ENCODE measurements at regions not wholly inside any gene's neighbourhood (a gene's known extent, or its start where the extent isn't known, plus 50 kb on each side); places are given as distances from the start of the nearest gene placed in this dataset.

DNA sequence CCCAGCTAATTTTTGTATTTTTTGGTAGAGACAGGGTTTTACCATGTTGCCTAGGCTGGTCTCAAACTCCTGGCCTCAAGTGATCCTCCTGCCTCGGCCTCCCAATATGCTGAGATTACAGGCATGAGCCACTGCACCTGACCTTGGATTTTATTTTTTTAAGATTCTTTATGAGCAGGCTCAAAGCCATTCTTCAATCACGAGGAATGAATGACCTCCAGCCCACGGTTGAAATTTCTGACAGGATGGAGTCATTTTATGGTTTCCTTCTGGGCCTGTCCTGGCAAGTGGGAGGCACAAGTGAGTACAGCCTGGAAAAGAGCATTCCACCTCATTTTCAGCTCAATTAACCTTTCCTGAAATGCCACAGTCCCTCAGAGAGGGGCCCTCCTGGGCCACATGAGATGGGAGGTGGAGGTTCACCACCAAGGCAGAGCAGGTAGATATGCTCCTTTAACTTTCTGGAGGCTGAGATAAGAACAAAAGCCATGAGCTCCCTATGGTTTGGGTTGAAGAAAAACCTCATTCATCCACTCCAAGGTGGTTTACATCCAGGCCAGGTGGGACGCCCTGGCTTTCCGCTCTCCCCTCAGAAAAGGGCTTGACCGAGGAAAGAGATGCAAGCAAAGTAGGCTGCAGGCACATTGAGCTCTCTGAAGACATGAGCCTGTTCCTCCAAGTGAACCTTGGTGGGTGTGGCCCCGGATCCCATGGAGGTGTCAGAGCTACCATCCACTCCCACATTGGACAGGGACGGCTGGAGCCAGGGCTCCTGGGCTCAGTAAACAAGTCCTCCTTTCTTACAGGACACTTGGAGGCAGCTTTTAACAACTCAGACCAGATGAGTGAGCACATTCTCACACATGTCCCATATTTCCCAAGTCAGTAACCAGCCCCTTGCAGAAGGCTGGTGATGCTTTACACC, 208.5 kb upstream of the SSTR4 start:
- TF ChIP-seq, protein P1, sequence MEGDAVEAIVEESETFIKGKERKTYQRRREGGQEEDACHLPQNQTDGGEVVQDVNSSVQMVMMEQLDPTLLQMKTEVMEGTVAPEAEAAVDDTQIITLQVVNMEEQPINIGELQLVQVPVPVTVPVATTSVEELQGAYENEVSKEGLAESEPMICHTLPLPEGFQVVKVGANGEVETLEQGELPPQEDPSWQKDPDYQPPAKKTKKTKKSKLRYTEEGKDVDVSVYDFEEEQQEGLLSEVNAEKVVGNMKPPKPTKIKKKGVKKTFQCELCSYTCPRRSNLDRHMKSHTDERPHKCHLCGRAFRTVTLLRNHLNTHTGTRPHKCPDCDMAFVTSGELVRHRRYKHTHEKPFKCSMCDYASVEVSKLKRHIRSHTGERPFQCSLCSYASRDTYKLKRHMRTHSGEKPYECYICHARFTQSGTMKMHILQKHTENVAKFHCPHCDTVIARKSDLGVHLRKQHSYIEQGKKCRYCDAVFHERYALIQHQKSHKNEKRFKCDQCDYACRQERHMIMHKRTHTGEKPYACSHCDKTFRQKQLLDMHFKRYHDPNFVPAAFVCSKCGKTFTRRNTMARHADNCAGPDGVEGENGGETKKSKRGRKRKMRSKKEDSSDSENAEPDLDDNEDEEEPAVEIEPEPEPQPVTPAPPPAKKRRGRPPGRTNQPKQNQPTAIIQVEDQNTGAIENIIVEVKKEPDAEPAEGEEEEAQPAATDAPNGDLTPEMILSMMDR (IDR thresholded peaks at IDR 0.05; ENCODE audit: insufficient read depth, low read length, poor library complexity, severe bottlenecking), result no peak
- no peak for TF ChIP-seq EZH2phosphoT487 (conservative IDR thresholded peaks at IDR 0.05; ENCODE audit: low read length)
- H3F3A ChIP-seq (ENCODE audit: insufficient read depth), result no peaks in the 10 kb centered on the region
- H3K4me2 ChIP-seq (ENCODE audit: low read depth, low read length, poor library complexity, severe bottlenecking), result no peak overlapping the region

DNA sequence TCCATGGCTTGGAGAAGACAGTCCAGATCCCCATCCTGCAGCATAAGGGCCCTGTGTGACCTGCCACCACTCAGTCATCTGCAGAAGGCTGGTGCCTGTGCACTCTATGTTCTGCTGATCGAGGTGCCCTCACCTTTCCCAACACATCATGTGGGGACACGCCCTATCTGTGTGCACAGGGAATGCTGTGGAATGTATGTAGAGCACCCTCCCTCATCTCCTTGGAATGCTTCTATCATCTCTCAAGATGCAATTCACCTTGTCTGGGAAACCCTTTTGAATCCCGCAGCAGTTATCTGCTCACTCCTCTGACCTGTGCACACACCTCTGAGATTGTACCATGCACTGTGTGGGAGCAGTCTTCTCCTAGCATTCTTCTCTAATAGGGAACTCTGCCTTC, 207.2 kb upstream of the SSTR4 start:
- TF ChIP-seq, protein P1 (IDR thresholded peaks at IDR 0.05; ENCODE audit: insufficient read depth, low read length, poor library complexity, severe bottlenecking), result no peak
- TF ChIP-seq EZH2phosphoT487 (conservative IDR thresholded peaks at IDR 0.05; ENCODE audit: low read length), result no peak
- Histone ChIP-seq H3K36me3 (ENCODE audit: low read length) (no peaks in the 10 kb centered on the region), H2AFZ (ENCODE audit: low read depth, low read length, severe bottlenecking) (no peak overlapping the region), H3K27me3 (ENCODE audit: low read length) (no peaks in the 10 kb centered on the region), H4K20me1 (ENCODE audit: low read depth, low read length) (no peaks in the 10 kb centered on the region), H3K4me3 (ENCODE audit: insufficient read depth, low read length, poor library complexity, severe bottlenecking) (no peak overlapping the region), H3K4me2 (ENCODE audit: low read depth, low read length, poor library complexity, severe bottlenecking) (no peak overlapping the region), H3K27ac (ENCODE audit: low read depth, low read length) (no peak overlapping the region), H3K9me2 (replicated peaks; ENCODE audit: insufficient read depth, low read length) (no peaks in the 10 kb centered on the region), H3K9me3 (ENCODE audit: insufficient read depth, low read length) (no peaks in the 10 kb centered on the region), H3K9ac (ENCODE audit: low read length) (no peak overlapping the region), H3K79me2 (ENCODE audit: insufficient read depth, low read length) (no peaks in the 10 kb centered on the region), H3F3A (ENCODE audit: insufficient read depth) (no peaks in the 10 kb centered on the region)

More for the DNA sequence above, 208.5 kb upstream of the SSTR4 start:
- H3K9me3 ChIP-seq (ENCODE audit: insufficient read depth, low read length), result no peaks in the 10 kb centered on the region
- no peak overlapping the region for H3K27ac ChIP-seq (ENCODE audit: low read depth, low read length)
- H3K79me2 ChIP-seq (ENCODE audit: insufficient read depth, low read length), result no peaks in the 10 kb centered on the region
- H3K9me2 ChIP-seq (replicated peaks; ENCODE audit: insufficient read depth, low read length), result no peaks in the 10 kb centered on the region
- no peaks in the 10 kb centered on the region for H3K36me3 ChIP-seq (ENCODE audit: low read length)
- H4K20me1 ChIP-seq (ENCODE audit: low read depth, low read length), result no peaks in the 10 kb centered on the region
- H3K4me3 ChIP-seq (ENCODE audit: insufficient read depth, low read length, poor library complexity, severe bottlenecking), result no peak overlapping the region
- H3K27me3 ChIP-seq (ENCODE audit: low read length), result no peaks in the 10 kb centered on the region
- H2AFZ ChIP-seq (ENCODE audit: low read depth, low read length, severe bottlenecking), result no peak overlapping the region
- H3K9ac ChIP-seq (ENCODE audit: low read length), result no peak overlapping the region

DNA sequence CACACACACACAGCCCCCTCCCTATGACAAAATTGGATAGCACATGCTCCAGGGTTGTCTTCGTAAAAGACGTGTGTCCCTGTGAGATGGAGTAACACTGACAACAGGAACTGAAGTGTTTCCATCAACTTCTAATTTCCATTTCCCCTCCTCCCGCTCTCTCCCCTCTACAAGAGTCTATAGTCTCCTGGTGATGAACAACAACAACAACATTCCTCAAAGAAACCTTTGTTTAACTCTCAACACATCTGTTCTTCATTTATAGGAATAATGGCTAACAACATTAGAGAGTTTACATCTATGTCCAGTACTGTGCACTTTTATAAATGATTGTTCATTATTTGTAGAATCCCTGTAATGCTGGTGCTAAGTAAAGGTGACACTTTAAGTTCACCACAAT, 205.8 kb upstream of the SSTR4 start:
- Histone ChIP-seq H3F3A (ENCODE audit: insufficient read depth) (no peaks in the 10 kb centered on the region), H3K9me2 (replicated peaks; ENCODE audit: insufficient read depth, low read length) (no peaks in the 10 kb centered on the region), H3K9ac (ENCODE audit: low read length) (no peak overlapping the region), H3K36me3 (ENCODE audit: low read length) (no peaks in the 10 kb centered on the region), H3K79me2 (ENCODE audit: insufficient read depth, low read length) (no peaks in the 10 kb centered on the region), H3K27me3 (ENCODE audit: low read length) (no peaks in the 10 kb centered on the region), H3K27ac (ENCODE audit: low read depth, low read length) (no peak overlapping the region), H2AFZ (ENCODE audit: low read depth, low read length, severe bottlenecking) (no peak overlapping the region), H3K4me2 (ENCODE audit: low read depth, low read length, poor library complexity, severe bottlenecking) (no peak overlapping the region), H3K4me3 (ENCODE audit: insufficient read depth, low read length, poor library complexity, severe bottlenecking) (no peak overlapping the region), H3K9me3 (ENCODE audit: insufficient read depth, low read length) (no peaks in the 10 kb centered on the region), H4K20me1 (ENCODE audit: low read depth, low read length) (no peaks in the 10 kb centered on the region)
- TF ChIP-seq EZH2phosphoT487 (conservative IDR thresholded peaks at IDR 0.05; ENCODE audit: low read length), result no peak
- TF ChIP-seq, protein P1 (IDR thresholded peaks at IDR 0.05; ENCODE audit: insufficient read depth, low read length, poor library complexity, severe bottlenecking), result no peak

All from SU-DHL-6 (cell line).